ENCODE measurements at regions not wholly inside any gene's neighbourhood (a gene's known extent, or its start where the extent isn't known, plus 50 kb on each side); places are given as distances from the start of the nearest gene placed in this dataset.
"Not testable (repeated sequence)": the region's sequence is repeated elsewhere in the genome, so short reads cannot be mapped to it uniquely, and the experiment has no call there.

- DNase-seq: peak; percentile 94
These were observed 504.1 kb downstream of the NTRK3 start for GRCh38 chr15:87752250-87752951.

GRCh38 chr15:87748483-87748882 is 508.1 kb downstream of the NTRK3 start:
- DNase-seq: no peak

GRCh38 chr15:87747087-87747486 is 509.5 kb downstream of the NTRK3 start:
- DNase-seq: no peak

- DNase-seq: no peak
These were observed 510.2 kb downstream of the NTRK3 start for GRCh38 chr15:87746333-87746732.

- DNase-seq: no peak
These were observed 511.7 kb downstream of the NTRK3 start for GRCh38 chr15:87744815-87745214.

GRCh38 chr15:87743562-87743961 is 513.0 kb downstream of the NTRK3 start:
- no peak for DNase-seq

- DNase-seq: no peak
These were observed 515.2 kb downstream of the NTRK3 start for GRCh38 chr15:87741350-87741749.

- DNase-seq: no peak
These were observed 515.7 kb downstream of the NTRK3 start for GRCh38 chr15:87740655-87741344.

- peak; percentile 46 for DNase-seq
These were observed 516.7 kb downstream of the NTRK3 start for GRCh38 chr15:87739866-87740265.

GRCh38 chr15:87739081-87739480 is 517.5 kb downstream of the NTRK3 start:
- no peak for DNase-seq

GRCh38 chr15:87737460-87737859 is 519.1 kb downstream of the NTRK3 start:
- DNase-seq: not testable (repeated sequence)

GRCh38 chr15:87736891-87737389 is 519.6 kb downstream of the NTRK3 start:
- no peak for DNase-seq

GRCh38 chr15:87736401-87736800 is 520.1 kb downstream of the NTRK3 start:
- peak; percentile 89 for DNase-seq

GRCh38 chr15:87735522-87735921 is 521.0 kb downstream of the NTRK3 start:
- DNase-seq: no peak

- no peak for DNase-seq
These were observed 521.8 kb downstream of the NTRK3 start for GRCh38 chr15:87734571-87735373.

- no peak for DNase-seq
These were observed 522.6 kb downstream of the NTRK3 start for GRCh38 chr15:87733977-87734376.

GRCh38 chr15:87733541-87733941 is 523.0 kb downstream of the NTRK3 start:
- no peak for DNase-seq

GRCh38 chr15:87732976-87733375 is 523.6 kb downstream of the NTRK3 start:
- DNase-seq: no peak

GRCh38 chr15:87731630-87732029 is 524.9 kb downstream of the NTRK3 start:
- DNase-seq: peak; percentile 57

GRCh38 chr15:87730706-87731105 is 525.8 kb downstream of the NTRK3 start:
- DNase-seq: peak; percentile 43

GRCh38 chr15:87728998-87729397 is 527.5 kb downstream of the NTRK3 start:
- DNase-seq: no peak

- no peak for DNase-seq
These were observed 529.5 kb downstream of the NTRK3 start for GRCh38 chr15:87727073-87727472.

- no peak for DNase-seq
These were observed 532.2 kb downstream of the NTRK3 start for GRCh38 chr15:87724330-87724729.

Measured in NCI-H226 (cell line).